NCI-H2029 (cell line): ENCODE measurements at regions not wholly inside any gene's neighbourhood (a gene's known extent, or its start where the extent isn't known, plus 50 kb on each side); places are given as distances from the start of the nearest gene placed in this dataset.

Source experiments
- DNase-seq: peaks from one replicate; lab custom pipeline; 2025; lab: John Stamatoyannopoulos, UW

GRCh38 chr1:240036526-240036925 is 55.2 kb upstream of the FMN2 start:
- DNase-seq = no peak
